GM21619 (cell line): ENCODE measurements at regions not wholly inside any gene's neighbourhood (a gene's known extent, or its start where the extent isn't known, plus 50 kb on each side); places are given as distances from the start of the nearest gene placed in this dataset.

ENCODE experiments used
- ATAC-seq: cut with Tn5 transposase; IDR thresholded peaks from one replicate; pipeline ENCODE4 v1.9.1; 2021; ENCODE audit not compliant: unreplicated experiment

DNA sequence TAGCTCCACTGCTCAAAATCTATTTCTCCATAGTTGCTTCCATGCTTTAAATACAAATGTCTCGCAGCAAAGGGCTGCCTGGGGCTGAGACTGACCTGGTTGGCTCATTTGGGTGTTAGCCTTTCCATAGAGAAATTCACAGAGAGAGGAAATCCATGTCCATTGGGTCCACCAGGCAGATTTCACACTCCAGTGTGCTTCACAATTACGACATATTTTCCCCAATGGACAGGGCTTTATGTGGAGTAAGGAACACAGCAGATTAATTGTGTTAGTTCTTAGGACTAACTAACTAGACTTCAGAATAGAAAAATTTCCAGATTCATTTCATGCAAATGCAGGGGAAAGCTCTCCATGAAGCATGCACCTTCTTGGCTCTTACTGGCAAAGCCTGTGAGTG, 180.7 kb downstream of the FBXO15 start:
- no peak for ATAC-seq

DNA sequence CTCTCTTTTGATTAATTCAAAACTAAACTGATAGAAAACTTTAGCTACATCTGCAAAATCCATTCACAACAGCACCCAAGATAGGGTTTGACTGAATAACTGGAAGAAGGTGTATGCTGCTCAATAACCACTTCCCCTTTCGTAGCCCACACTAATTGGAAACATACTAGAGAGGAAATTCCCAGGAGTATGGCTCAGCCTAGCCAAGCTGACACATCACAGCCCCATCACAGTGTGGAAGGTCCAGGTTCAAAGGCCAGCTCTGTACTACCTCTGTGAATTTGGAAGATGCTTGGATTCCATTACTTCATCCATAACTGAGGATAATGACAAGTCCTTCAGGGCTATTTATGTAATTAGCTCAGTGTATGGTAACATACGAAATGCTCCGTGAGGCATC, 185.4 kb downstream of the FBXO15 start:
- no peak for ATAC-seq

DNA sequence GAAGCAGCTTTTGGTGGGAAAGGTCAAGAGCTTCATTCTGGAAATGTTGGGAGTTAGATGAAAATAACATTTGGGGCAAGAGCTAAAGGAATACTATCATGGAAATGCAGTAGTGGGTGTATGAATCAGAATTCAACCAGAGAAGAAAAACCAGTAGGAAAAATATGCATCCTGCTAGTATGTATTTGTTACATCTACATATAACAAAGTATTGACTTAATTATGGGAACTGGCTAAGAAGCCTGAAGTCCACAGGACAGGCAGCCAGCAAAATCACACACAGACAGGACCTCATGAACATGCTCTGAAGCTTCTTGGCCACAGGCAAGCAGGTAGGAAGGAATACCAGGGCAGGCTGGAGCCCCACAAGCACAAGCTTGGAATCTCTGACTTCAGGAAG, 185.8 kb downstream of the FBXO15 start:
- ATAC-seq, result no peak

DNA sequence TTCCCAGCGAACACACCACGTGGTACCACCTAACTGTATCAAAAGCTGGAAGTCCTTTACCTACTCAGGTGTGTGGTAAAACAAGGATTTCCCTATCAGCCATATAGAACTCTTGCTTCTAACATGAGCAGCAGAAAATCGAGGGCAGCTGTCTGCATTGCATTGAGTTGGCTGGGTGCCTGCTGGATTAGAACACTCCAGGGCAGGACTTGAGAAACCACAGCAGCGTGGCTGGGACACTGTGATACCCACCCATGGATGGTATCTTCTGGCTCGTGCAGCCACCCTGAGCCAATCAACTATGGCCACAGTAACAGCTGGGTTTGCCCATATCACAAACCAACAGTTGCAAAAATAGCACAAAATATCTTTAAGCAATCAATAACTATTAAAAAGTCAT, 188.3 kb downstream of the FBXO15 start:
- no peak for ATAC-seq

DNA sequence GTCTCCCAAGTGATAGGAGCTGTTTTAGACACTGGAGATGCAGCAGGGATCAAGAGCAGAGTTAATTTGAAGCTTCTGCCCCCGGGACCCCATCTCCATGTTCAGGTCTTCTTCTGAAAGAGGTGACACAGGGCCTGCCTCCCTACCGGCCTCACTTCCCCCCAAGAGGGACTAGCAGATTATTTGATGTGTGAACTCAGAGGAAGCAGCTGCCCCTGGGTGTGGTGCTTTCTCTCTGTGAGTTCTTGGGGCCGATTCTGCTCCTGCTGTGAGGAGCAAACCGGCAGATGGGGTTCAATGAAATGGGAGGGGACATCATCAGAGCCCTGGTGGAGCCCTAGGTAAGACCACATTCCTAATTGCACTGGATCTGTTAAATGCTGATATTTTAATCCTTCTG, 193.4 kb downstream of the FBXO15 start:
- no peak for ATAC-seq

DNA sequence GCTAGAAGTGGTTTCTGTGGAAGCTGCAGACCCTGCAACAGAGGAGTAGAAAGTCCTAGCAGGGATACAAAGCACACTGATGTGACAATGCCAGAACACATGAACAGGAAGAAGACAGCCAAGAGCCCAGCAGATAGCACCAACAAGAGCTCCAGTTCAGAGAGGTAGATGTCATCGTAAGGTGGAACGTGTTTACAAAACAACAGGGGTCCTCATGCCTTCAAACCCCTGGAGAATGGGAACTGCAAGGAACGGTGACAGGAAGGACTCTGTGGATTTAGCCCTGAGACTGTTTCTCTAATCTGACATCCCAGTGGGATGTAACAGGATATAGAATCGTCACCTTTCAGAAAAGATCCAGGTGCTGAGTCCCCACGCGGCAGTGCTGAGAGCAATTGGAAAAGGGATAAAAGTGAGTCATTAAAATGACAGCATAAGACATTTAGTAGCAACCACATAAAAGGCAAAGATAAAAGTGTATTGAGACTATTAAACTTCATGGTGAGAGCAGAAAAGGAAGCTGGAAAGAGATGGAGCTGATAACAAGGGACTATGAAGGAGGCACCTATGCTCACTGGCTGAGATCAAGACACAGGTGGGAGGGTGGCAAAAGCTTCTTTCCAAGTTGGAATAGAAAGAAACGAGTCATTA, 195.2 kb downstream of the FBXO15 start:
- no peak for ATAC-seq

DNA sequence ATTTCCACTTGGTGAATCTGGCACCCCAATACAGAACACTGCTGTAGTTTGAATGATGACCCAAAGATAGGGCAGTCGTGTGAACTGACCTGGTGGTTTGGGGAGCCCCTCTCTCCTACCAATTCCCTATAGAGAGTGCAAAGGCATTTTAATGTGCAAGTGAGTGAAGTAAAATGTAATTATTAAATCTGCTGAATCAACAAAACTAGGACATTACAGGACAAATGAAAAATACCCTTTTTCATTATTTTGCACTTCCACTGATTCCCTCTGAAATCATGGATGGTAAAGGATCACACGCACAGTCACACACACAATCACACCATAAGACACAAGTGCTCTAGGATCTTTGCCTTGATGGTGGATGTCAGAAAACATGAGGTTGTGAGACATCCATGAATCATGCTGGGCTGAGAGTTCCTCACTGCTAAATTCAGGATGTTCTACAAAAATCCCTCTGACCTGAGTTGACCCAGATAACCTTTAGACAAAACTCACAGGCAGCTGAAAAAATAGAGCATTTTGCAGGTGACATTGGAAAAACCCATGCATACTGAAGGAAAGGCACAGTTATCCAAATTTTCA, 197.4 kb downstream of the FBXO15 start:
- no peak for ATAC-seq

DNA sequence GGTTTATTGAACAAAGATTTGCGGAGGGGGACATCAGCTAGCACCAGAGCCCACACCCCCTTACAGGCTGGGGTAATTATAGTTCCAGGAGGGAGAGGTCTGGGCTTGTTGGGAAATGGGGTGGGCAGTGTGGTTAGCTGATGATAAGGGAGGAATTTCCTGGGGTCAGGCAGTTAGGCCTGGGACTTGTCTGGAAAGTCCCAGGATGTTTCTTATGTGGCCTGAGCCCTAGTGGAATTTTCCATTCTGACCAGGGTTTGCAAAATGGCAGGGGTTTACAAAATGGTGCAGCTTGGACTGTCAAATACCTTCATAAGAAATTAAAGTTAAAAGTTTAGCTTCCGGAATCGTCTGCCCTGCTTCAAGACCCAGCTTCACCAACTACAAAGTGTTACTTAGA, 199.1 kb downstream of the FBXO15 start:
- no peak for ATAC-seq

DNA sequence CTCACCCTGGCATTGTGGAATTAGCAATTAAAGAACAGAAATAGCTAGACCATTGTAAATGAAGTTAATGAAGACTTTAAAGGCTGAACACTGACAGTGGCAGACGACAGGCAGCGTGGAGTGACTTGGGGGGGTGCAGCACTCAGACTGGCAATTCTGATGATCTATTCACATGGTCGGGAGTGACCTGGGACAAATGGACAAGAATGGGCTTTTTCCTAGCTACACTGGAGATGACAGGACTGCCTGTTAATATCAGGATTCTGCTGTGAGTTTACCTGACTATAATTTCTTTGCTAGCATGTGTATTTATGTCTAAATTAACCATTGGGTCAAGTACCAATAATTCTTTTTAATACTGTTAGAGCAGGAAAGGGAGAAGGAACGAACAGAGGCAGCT, 199.6 kb downstream of the FBXO15 start:
- no peak for ATAC-seq

DNA sequence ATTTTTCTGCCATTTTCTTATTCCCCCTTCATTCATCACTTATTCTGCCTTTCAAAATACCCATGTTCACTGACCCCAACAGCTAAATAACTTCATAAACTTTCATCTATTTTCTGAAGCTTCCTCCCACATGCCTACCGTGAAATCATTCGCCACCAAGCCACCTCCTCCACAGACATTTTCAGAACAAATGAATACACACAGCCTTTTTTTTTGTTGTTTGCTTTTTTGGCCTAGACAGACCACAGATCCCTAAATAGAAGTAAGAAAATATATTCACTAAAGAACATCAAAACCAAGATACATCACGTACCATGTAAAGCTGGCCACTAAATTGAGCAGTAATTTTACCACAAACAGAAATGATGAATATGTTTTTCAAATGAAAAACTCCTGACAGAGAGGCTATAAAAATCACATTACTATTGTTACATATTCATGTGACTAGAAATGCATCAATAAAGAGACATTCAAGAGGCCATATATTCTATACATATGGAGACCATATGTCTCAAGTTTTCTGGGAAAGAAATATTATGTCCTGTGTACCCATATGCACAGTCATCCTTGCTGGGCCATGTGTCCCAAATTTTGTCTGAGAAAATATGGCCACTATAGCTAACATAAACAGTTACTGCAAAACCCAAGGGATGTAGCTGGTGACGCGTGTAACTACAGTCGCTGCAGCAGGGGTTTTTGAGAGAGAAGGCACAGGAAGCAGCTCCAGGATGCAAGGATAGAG, 200.3 kb downstream of the FBXO15 start:
- ATAC-seq, result no peak

DNA sequence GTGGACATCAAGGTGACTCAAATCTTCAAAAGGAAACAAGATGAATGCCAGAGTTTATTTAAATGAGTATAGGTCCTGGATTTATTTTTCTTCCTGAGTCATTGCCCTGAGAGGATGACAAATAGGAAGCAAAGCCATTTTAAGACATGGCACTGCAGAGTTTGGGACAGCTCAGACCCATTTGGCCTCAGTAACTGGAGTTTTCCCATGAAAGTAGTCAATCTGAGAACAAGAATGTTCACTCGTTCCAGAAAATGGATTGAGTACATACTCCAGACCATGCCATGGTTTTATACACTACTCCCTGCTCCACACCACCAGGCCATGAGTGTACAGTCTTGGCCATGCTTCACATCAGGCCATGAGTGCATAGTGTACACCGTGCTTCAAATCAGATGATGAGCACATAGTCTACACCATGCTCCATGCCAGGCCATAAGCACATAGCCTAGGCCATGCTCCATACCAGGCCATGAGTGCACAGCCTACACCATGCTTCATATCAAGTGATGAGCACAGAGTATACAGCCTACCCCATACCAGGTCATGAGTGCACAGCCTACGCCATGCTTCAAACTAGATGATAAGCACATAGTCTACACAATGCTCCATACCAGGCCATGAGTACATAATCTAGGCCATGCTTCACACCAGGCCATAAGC, 202.4 kb downstream of the FBXO15 start:
- no peak for ATAC-seq

DNA sequence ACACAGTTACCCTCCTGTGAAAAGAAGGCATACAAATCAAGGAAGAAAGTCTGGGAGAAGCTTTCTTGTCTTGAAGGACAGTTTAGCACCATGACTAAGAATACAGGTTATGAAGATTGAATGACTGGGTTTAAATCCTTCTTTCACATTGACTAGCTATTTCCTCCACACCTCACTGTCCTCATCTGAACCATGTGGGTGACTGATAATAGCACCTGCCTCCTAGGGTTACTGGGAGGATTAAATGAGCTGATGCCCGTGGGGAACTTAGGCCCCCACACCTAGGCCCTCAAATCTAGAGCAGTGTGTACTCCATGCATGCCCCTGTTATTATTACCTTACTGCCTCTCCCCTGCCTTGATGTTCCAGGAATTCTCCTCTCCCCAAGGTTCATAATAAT, 202.9 kb downstream of the FBXO15 start:
- ATAC-seq, result no peak

DNA sequence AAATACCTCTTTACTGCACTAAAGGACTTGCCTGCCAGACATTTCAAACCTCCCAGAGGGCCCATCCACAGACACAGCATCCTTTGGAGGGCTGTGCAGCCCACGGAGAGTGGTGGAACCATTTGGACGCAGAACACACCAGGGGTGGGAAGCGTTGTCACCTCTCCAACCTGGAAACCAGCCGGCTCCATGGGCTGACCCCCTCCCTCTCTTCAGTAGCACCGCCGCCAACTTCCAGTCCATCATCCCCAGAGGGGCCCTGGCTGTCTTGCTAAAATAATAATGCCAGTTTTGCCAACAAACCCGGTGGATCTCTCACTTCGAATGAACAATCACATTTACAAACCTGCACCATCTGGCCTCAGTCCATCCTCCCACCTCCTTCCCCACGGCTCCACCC, 203.9 kb downstream of the FBXO15 start:
- no peak for ATAC-seq

DNA sequence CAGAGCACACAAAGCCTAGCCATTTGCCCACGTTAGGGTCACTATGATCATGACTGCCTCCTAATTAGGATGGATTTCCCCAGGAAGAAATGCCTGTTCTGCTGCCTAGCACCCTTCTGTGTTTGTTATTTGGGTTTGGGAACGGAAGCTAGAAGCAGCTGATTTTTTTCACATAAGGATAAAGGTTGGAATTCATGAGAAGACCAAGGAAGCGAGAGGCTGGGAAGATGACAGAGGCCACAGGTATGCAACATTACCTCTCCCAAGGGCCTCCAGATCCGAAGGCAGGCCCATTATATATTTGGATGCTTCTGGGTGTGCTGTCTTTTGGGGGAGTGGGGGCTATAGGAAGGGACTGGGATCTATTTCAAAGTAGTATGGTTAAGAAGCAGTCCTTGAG, 204.7 kb downstream of the FBXO15 start:
- ATAC-seq, result no peak

DNA sequence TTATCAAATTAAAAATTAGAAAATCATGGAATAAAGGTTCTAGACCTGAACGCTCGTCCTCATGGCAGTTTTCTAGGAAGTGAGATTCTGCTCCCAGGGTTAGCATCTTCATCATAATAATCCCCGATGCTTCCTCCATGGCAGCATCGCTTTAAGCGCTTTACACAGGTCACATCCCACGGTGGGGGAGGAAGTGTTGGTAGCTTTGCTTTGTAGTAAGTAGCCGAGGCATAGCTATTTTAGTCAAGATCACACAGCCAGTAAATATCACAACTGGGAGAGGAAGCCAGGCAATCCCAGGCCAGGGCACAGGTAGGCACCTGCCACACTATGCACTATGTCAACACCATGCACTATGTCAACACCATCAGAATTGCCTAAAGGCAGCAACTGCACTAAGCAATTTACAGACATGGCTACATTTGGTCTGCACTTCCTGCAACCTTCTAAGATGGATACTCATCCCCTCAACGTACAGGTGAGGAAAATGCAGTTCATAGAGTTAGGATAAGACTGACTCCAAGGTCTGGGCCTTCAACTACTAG, 205.5 kb downstream of the FBXO15 start:
- ATAC-seq, result no peak

DNA sequence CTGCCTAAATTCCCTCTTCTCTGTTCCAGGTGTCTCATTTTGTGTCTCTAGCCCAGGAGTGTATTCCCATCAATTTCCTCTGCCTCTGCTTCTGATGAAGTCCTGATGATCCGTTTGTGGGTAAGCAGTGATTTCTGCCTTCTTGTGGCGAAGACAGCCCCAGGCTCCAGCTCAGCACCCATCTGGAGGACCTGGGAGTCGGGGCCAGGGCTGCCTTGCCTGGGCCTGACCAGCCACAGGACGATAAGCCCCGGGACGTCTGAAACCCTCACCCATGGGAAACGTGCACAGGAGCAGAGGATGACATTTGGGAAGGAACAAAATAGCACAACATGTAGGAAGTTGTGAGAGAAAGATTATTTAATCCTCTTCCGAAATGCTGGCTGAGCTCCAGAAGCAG, 206.9 kb downstream of the FBXO15 start:
- no peak for ATAC-seq

DNA sequence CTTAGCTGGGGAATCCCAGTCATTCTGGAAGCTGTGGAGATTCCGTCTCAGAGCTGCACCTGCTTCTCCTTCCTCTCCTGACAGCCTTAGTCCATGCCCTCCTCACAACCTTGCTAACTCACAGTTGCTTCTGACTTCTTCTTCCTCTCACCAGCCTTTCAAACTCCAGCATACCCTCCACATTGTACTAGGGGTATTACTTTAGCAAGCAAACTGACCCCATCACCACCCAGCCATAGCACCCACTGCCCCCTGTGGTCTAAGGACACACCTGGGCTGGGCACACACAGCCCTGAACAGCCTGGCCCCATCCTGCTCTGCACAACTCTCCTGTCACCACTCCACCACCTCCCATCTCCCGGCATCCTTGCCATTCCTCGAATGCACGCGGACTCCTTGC, 208.2 kb downstream of the FBXO15 start:
- no peak for ATAC-seq

DNA sequence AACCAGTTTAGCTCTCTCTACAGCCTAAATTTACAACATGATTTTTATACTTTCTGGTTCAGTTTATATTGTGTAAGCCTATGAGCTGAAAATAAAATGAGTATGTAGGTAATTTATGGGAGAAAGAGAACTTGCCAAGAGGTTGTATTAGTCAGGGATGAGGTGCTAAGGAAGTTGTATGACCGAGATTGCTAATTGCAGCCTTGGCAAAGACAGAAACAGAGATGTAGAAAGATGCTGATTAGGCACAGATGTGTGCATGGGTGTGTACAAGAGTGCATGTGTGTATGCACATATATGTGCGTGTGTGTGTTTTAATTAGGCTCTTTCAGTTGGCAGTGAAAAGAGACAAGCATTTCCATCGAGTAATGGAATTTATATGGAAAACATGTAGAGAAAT, 213.9 kb downstream of the FBXO15 start:
- no peak for ATAC-seq

DNA sequence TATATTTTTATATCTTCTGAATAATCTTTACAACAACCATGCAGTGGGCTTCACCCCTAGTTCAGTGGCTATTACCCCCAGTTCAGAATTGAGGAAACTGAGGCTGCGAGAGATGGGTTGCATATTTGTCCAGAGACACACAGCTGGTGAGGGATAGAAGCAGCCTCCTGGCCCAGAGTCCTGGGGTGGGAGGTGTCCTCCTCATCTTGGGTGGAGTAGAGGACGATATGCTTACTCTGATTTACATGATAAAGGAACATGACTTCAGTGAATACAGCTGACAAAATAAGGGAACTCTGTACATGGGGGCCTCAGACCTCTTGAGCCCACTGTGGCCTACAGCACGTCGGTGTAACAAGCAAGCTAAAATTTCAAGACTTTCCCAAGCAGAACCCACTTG, 214.7 kb downstream of the FBXO15 start:
- ATAC-seq, result no peak

DNA sequence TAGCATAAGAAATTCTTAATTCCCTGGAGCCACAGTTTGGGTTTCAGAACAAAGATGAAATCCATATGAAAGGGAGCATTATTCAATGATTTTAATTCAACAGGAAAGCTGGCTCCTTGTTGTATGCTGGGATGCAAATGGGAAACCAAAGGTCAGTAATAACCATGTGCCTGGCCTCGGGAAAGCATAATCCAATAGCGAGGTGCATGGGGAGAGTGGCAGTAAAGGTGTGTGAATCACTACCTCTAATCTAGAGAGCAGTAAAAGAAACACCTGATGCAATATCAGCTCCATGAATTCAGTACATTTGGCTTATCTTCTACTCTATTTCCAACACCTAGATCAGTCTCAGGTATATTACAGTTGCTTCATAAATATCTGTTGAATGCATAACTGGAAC, 220.1 kb downstream of the FBXO15 start:
- ATAC-seq, result no peak

DNA sequence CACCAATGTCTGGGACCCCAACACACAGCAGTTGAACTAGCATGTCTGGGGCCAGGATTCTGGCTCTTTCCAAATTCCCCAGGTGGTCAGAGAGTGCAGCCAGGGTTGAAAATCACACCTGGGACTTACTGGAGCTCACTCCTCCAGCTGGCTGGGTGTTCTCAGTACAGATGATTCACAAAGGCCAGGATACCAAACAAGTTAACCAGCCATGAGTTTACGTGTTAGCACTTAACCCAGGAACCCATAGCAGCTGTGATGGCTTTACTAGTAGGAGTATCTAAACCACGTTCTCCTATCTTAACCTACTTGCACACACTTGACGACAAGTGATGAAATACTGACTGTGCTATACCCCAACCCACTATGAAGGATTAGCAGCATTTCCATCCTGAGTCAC, 222.8 kb downstream of the FBXO15 start:
- no peak for ATAC-seq

DNA sequence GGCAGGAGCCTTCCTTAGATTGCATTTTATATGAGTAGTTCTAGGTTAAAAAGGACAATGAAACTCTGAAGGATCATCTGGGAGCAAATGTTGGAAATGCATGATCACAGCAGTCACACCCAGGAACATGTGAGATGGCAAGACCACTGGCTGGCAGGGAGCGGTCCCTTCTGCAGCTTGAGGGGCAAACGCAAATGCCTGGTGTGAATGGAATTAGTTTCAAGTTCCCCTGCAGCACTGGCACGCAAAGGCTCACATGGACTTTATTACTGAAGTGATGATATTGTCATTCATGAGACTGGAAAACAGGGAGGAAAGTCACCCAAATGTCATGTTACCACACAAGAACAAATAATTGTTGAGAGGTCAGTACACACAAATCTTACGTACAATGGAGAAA, 223.3 kb downstream of the FBXO15 start:
- no peak for ATAC-seq
